Osteocyte (in vitro differentiated cells): ENCODE measurements at regions not wholly inside any gene's neighbourhood (a gene's known extent, or its start where the extent isn't known, plus 50 kb on each side); places are given as distances from the start of the nearest gene placed in this dataset.

Experiments
- DNase-seq: peaks from one replicate; pipeline ENCODE4 v3.0.0; 2021; ENCODE audit warnings: mixed read lengths; ENCODE audit not compliant: unreplicated experiment; ENCODE audit errors: extremely low spot score
- H3K27ac Mint-ChIP-seq: one replicate; pipeline ENCODE4 v1.8.0; 2021; ENCODE audit warnings: mild to moderate bottlenecking, mixed read lengths; ENCODE audit not compliant: unreplicated experiment
- H3K27me3 Mint-ChIP-seq: one replicate; pipeline ENCODE4 v1.8.0; 2021; ENCODE audit warnings: mixed read lengths; ENCODE audit not compliant: unreplicated experiment
- H3K36me3 Mint-ChIP-seq: one replicate; pipeline ENCODE4 v1.8.0; 2021; ENCODE audit warnings: mixed read lengths; ENCODE audit not compliant: unreplicated experiment
- H3K4me1 Mint-ChIP-seq: one replicate; pipeline ENCODE4 v1.8.0; 2021; ENCODE audit warnings: mixed read lengths; ENCODE audit not compliant: unreplicated experiment
- H3K4me3 Mint-ChIP-seq: one replicate; pipeline ENCODE4 v1.8.0; 2021; ENCODE audit warnings: mild to moderate bottlenecking, moderate library complexity, mixed read lengths; ENCODE audit not compliant: unreplicated experiment
- H3K9me3 Mint-ChIP-seq: one replicate; pipeline ENCODE4 v1.8.0; 2021; ENCODE audit warnings: mixed read lengths; ENCODE audit not compliant: unreplicated experiment
- TF ChIP-seq, protein P1 (sequence below): fragments of 200-600 bp; sonication (generic); IDR thresholded peaks from 2 replicates; pipeline ENCODE4 v1.5.0; 2021; ENCODE audit warnings: antibody characterized with exemption, mild to moderate bottlenecking, moderate library complexity

- no peak overlapping the region for H3K27ac Mint-ChIP-seq
- DNase-seq = no peak
- no peaks in the 10 kb centered on the region for H3K36me3 Mint-ChIP-seq
- no peaks in the 10 kb centered on the region for H3K27me3 Mint-ChIP-seq
- H3K4me1 Mint-ChIP-seq = no peaks in the 10 kb centered on the region
- no peaks in the 10 kb centered on the region for H3K9me3 Mint-ChIP-seq
- no peak overlapping the region for H3K4me3 Mint-ChIP-seq
- TF ChIP-seq, protein P1, sequence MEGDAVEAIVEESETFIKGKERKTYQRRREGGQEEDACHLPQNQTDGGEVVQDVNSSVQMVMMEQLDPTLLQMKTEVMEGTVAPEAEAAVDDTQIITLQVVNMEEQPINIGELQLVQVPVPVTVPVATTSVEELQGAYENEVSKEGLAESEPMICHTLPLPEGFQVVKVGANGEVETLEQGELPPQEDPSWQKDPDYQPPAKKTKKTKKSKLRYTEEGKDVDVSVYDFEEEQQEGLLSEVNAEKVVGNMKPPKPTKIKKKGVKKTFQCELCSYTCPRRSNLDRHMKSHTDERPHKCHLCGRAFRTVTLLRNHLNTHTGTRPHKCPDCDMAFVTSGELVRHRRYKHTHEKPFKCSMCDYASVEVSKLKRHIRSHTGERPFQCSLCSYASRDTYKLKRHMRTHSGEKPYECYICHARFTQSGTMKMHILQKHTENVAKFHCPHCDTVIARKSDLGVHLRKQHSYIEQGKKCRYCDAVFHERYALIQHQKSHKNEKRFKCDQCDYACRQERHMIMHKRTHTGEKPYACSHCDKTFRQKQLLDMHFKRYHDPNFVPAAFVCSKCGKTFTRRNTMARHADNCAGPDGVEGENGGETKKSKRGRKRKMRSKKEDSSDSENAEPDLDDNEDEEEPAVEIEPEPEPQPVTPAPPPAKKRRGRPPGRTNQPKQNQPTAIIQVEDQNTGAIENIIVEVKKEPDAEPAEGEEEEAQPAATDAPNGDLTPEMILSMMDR = no peak
Observed at GRCh38 chrX:9320940-9321339, 143.9 kb upstream of the TBL1X start.

DNA sequence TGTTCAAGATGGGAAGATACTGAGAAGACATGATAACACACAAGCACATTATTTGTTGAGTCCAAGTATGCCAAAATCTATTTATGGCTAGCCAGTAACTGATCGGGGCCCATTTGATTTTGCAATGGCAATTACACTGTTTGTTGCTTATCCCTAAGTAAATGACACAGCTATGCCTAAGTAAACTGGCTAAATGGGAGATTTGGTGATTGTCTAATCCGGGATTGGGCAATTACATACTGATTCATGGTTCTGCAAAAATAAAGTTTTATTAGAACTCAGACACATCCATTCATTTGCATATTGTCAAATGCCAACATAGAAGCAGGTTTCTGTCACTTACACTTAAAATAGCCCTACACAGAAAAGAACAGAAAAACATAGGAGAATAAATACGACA lies 140.2 kb upstream of the TBL1X start:
- DNase-seq = no peak
- no peak overlapping the region for H3K4me3 Mint-ChIP-seq
- H3K27me3 Mint-ChIP-seq = no peaks in the 10 kb centered on the region
- TF ChIP-seq, protein P1 = no peak
- H3K9me3 Mint-ChIP-seq = peaks cover 13% of the 10 kb centered on the region
- H3K27ac Mint-ChIP-seq = no peak overlapping the region
- H3K4me1 Mint-ChIP-seq = peaks cover 5% of the 10 kb centered on the region
- no peaks in the 10 kb centered on the region for H3K36me3 Mint-ChIP-seq

DNA sequence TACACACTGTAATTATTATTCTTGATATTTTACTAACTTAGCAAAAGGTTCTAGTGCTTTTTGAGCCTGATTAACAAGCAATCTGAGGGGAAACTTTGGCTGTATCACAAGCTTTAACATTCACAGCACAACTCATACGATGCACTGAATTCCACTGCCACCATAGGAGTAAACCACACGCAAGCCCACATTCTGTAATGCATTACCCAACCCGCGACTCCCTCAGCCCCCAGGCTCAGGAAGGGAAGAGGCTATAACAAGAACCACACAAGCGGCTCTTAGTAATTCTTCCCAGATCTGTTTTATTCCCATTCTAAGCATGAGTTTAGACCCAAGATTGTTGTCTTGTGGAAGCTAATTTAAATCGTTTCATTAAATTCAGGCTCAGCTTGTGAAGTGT lies 138.5 kb upstream of the TBL1X start:
- Mint-ChIP-seq H3K27me3 (no peaks in the 10 kb centered on the region), H3K36me3 (no peaks in the 10 kb centered on the region), H3K4me1 (peaks cover 5% of the 10 kb centered on the region), H3K27ac (no peak overlapping the region), H3K4me3 (no peak overlapping the region), H3K9me3 (peaks cover 13% of the 10 kb centered on the region)
- TF ChIP-seq, protein P1 = no peak
- no peak for DNase-seq

DNA sequence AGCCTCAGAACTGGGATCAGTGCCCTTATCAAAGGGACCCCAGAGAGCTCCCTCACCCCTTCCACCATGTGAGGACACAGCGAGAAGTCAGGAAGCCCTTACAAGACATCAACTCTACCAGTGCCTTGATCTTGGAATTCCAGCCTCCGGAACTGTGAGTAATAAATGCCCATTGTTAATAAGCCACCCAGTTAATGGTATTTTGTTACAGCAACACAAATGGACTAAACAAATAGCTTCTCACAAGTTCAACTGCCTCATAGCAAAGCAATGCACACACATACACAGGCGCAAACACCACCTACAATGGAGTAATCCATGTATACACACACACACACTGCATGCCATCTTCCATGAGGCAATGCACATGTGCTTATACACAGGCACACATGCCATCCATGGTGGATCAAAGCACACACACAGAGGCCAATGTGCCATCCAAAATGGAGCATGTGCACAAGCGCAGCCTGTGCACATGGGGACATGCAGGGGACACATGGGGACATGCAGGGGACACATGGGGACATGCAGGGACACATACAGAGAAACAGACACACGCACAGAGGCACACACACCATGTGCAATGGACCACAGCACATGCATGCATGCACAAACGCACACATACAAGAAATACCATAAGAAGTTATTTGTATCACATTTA lies 137.6 kb upstream of the TBL1X start:
- Mint-ChIP-seq H3K9me3 (peaks cover 13% of the 10 kb centered on the region), H3K36me3 (no peaks in the 10 kb centered on the region), H3K4me1 (peaks cover 5% of the 10 kb centered on the region), H3K4me3 (no peak overlapping the region), H3K27ac (no peak overlapping the region), H3K27me3 (no peaks in the 10 kb centered on the region)
- TF ChIP-seq, protein P1 = no peak
- DNase-seq = no peak

GRCh38 chrX:9327747-9328145 lies 137.1 kb upstream of the TBL1X start:
- H3K4me1 Mint-ChIP-seq = peaks cover 5% of the 10 kb centered on the region
- TF ChIP-seq, protein P1 = no peak
- no peaks in the 10 kb centered on the region for H3K27me3 Mint-ChIP-seq
- H3K36me3 Mint-ChIP-seq = no peaks in the 10 kb centered on the region
- DNase-seq = no peak
- H3K4me3 Mint-ChIP-seq = no peak overlapping the region
- H3K9me3 Mint-ChIP-seq = peaks cover 13% of the 10 kb centered on the region
- no peak overlapping the region for H3K27ac Mint-ChIP-seq
